ENCODE measurements at regions not wholly inside any gene's neighbourhood (a gene's known extent, or its start where the extent isn't known, plus 50 kb on each side); places are given as distances from the start of the nearest gene placed in this dataset.
"Not testable (repeated sequence)": the region's sequence is repeated elsewhere in the genome, so short reads cannot be mapped to it uniquely, and the experiment has no call there.

- no peak for DNase-seq
Measured at GRCh38 chr21:34220556-34221195, 143.1 kb upstream of the KCNE2 start.

GRCh38 chr21:34221331-34222030 lies 142.3 kb upstream of the KCNE2 start:
- DNase-seq = no peak

GRCh38 chr21:34222031-34222335 lies 141.8 kb upstream of the KCNE2 start:
- DNase-seq = no peak

- DNase-seq = no peak
Measured at GRCh38 chr21:34223376-34223775, 140.4 kb upstream of the KCNE2 start.

GRCh38 chr21:34227386-34227852 lies 136.4 kb upstream of the KCNE2 start:
- DNase-seq = no peak

- DNase-seq = no peak
Measured at GRCh38 chr21:34228792-34229191, 135.0 kb upstream of the KCNE2 start.

GRCh38 chr21:34229353-34229752 lies 134.5 kb upstream of the KCNE2 start:
- DNase-seq = no peak

GRCh38 chr21:34233741-34234140 lies 130.1 kb upstream of the KCNE2 start:
- DNase-seq = not testable (repeated sequence)

- DNase-seq = no peak
Measured at GRCh38 chr21:34235514-34235913, 128.3 kb upstream of the KCNE2 start.

- no peak for DNase-seq
Measured at GRCh38 chr21:34242973-34243372, 120.8 kb upstream of the KCNE2 start.

GRCh38 chr21:34243562-34243961 lies 120.2 kb upstream of the KCNE2 start:
- peak; percentile 14 for DNase-seq

- DNase-seq = no peak
Measured at GRCh38 chr21:34252751-34253150, 111.1 kb upstream of the KCNE2 start.

- DNase-seq = no peak
Measured at GRCh38 chr21:34255073-34255472, 108.7 kb upstream of the KCNE2 start.

- no peak for DNase-seq
Measured at GRCh38 chr21:34260277-34261008, 103.4 kb upstream of the KCNE2 start.

- no peak for DNase-seq
Measured at GRCh38 chr21:34261841-34262468, 101.9 kb upstream of the KCNE2 start.

GRCh38 chr21:34262469-34262845 lies 101.3 kb upstream of the KCNE2 start:
- DNase-seq = no peak

GRCh38 chr21:34263629-34264028 lies 100.2 kb upstream of the KCNE2 start:
- no peak for DNase-seq

GRCh38 chr21:34266351-34266750 lies 97.5 kb upstream of the KCNE2 start:
- no peak for DNase-seq

GRCh38 chr21:34268493-34268892 lies 95.3 kb upstream of the KCNE2 start:
- DNase-seq = no peak

- DNase-seq = no peak
Measured at GRCh38 chr21:34270411-34270810, 93.4 kb upstream of the KCNE2 start.

- DNase-seq = no peak
Measured at GRCh38 chr21:34271189-34271851, 92.5 kb upstream of the KCNE2 start.

- DNase-seq = no peak
Measured at GRCh38 chr21:34272321-34272720, 91.5 kb upstream of the KCNE2 start.

GRCh38 chr21:34274001-34274400 lies 89.8 kb upstream of the KCNE2 start:
- DNase-seq = no peak

All from activated CD4-positive, alpha-beta T cell treated with anti-CD3 and anti-CD28 coated beads, Interleukin-2, Interleukin-6, amounts not matched to agents 100 ng/mL and 50 ng/mL, durations not matched to agents 16 hours and 8 hours (primary cell).